ENCODE measurements at regions not wholly inside any gene's neighbourhood (a gene's known extent, or its start where the extent isn't known, plus 50 kb on each side); places are given as distances from the start of the nearest gene placed in this dataset.

GRCh38 chr1:239926184-239926583, 165.5 kb upstream of the FMN2 start:
- ATAC-seq = no peak
- no peaks in the 10 kb centered on the region for H3K79me2 ChIP-seq (ENCODE audit: control insufficient read depth, insufficient read depth, low read length)
- no peaks in the 10 kb centered on the region for H4K20me1 ChIP-seq (replicated peaks; ENCODE audit: control insufficient read depth, insufficient read depth, low read length)
- H3K9me1 ChIP-seq (ENCODE audit: control insufficient read depth, insufficient read depth, low read length) = no peaks in the 10 kb centered on the region
- intact Hi-C loops (cut with micrococcal nuclease) = no loop called here
- no peak for TF ChIP-seq NFATC3 (IDR thresholded peaks at IDR 0.05)
- TF ChIP-seq JUND (IDR thresholded peaks at IDR 0.05; ENCODE audit: borderline replicate concordance, low read depth, low read length) = no peak
- no peak for TF ChIP-seq JUND (tag; IDR thresholded peaks at IDR 0.05; ENCODE audit: borderline replicate concordance, low read depth, low read length)
- TF ChIP-seq RFX1 (IDR thresholded peaks at IDR 0.05) = no peak
- TF ChIP-seq ZNF707 (CRISPR knock-in tag; conservative IDR thresholded peaks at IDR 0.05) = no peak
- no peak for TF ChIP-seq IFI16 (CRISPR knock-in tag; IDR thresholded peaks at IDR 0.05)
- TF ChIP-seq PCBP1 (IDR thresholded peaks at IDR 0.05; ENCODE audit: low read depth, low read length, poor library complexity, severe bottlenecking) = no peak
- TF ChIP-seq ZBTB7A (IDR thresholded peaks at IDR 0.05; ENCODE audit: borderline replicate concordance, control insufficient read depth, low read depth, low read length) = no peak
- no peak for TF ChIP-seq SFPQ (IDR thresholded peaks at IDR 0.05; ENCODE audit: low read depth, low read length)
- TF ChIP-seq ZBTB43 (CRISPR knock-in tag; IDR thresholded peaks at IDR 0.05) = no peak
- WGBS (ENCODE audit: insufficient coverage, low coverage, missing lambda C conversion rate) = 1% methylated on average over 3 of the region's 3 CpGs
- no peaks in the 10 kb centered on the region for H3K36me3 ChIP-seq (ENCODE audit: control insufficient read depth, insufficient read depth, low read length)
- DNase-seq (ENCODE audit: extremely low read depth in 1 of 4, low spot score in 3 of 4) = no peak
- ChIA-PET CTCF (ENCODE audit: low intra/inter-chr PET ratio) (no interaction called here), POLR2A (interaction anchor here (0.6 kb wide), 1 partner anchor 26 kb away, joined by 3 read pairs; no protein-coding TSS in a partner anchor)
- H3K9ac ChIP-seq (ENCODE audit: insufficient read depth in 1 of 2, low read depth in 2 of 2, low read length in 2 of 2) = no peak overlapping the region
- no peaks in the 10 kb centered on the region; the same call in 1 of the 2 replicates for H3K9me3 ChIP-seq (replicated peaks; ENCODE audit: control insufficient read depth, insufficient read depth, low read depth, low read length)
- no peaks in the 10 kb centered on the region for H3K4me1 ChIP-seq (replicated peaks in 1 of 2; ENCODE audit: control insufficient read depth in 2 of 2, insufficient read depth in 2 of 2, low read length in 2 of 2)
- no peak overlapping the region for H3K4me3 ChIP-seq
- in situ Hi-C loops (cut with MboI) = no loop called here
- no peak overlapping the region for H2AFZ ChIP-seq (ENCODE audit: low read depth, low read length)
- no TSS peak for BruUV-seq (replicated peaks)
- no peaks in the 10 kb centered on the region for H3K27me3 ChIP-seq (ENCODE audit: control insufficient read depth in 2 of 2, insufficient read depth in 2 of 2, low read length in 2 of 2)
- H3K4me2 ChIP-seq (ENCODE audit: insufficient read depth, low read length) = no peak overlapping the region
- FAIRE-seq = no peak
- H3K27ac ChIP-seq (ENCODE audit: extremely low read depth, low read depth, low read length) = no peak overlapping the region

All from K562 (cell line).